ENCODE measurements at regions not wholly inside any gene's neighbourhood (a gene's known extent, or its start where the extent isn't known, plus 50 kb on each side); places are given as distances from the start of the nearest gene placed in this dataset.

- DNase-seq (ENCODE audit: extremely low read depth, low read depth): no peak
- TF ChIP-seq, protein P1, sequence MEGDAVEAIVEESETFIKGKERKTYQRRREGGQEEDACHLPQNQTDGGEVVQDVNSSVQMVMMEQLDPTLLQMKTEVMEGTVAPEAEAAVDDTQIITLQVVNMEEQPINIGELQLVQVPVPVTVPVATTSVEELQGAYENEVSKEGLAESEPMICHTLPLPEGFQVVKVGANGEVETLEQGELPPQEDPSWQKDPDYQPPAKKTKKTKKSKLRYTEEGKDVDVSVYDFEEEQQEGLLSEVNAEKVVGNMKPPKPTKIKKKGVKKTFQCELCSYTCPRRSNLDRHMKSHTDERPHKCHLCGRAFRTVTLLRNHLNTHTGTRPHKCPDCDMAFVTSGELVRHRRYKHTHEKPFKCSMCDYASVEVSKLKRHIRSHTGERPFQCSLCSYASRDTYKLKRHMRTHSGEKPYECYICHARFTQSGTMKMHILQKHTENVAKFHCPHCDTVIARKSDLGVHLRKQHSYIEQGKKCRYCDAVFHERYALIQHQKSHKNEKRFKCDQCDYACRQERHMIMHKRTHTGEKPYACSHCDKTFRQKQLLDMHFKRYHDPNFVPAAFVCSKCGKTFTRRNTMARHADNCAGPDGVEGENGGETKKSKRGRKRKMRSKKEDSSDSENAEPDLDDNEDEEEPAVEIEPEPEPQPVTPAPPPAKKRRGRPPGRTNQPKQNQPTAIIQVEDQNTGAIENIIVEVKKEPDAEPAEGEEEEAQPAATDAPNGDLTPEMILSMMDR (IDR thresholded peaks at IDR 0.05; ENCODE audit: low read depth, low read length): no peak
Observed at GRCh38 chr9:118563677-118564076, 805.6 kb downstream of the BRINP1 start.

DNA sequence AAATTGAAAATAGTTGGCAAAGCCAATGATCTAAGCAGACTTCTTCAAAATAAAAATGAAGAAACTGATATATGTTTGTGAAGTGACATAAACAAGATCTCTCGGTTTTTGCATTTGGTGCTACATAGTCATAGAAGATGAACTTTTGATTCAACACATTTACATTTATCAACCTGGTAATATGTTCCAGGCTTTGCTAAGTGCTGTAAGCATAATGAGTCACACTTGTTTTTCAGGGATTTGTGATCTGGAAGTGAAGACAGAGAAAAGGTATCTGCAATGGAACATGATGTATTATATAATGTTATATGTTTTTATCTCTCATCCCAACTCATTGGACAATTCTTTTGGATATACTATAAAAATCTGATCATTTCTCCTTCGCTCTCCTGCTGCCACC lies 801.4 kb downstream of the BRINP1 start:
- DNase-seq (ENCODE audit: extremely low read depth, low read depth): no peak
- TF ChIP-seq, protein P1 (IDR thresholded peaks at IDR 0.05; ENCODE audit: low read depth, low read length): no peak

DNA sequence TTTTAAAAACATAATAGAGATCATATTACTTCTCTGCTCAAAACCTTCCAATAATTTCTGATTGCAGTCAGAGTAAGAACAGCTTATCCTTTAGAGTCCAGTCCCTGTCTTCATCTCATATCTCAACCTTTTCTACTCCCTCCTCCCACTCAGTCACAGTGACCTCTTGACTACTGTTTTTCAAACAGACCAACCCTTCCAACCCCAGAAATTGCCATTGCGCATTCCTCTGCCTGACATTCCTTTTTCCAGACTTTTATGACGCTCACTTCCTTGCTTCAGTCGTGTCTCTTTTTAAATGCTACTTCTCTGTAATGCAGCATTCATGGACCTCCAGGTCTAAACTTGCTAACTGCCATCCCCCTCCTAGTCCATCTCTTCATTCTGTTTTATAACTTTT lies 800.5 kb downstream of the BRINP1 start:
- DNase-seq (ENCODE audit: extremely low read depth, low read depth): no peak
- TF ChIP-seq, protein P1 (IDR thresholded peaks at IDR 0.05; ENCODE audit: low read depth, low read length): no peak

GRCh38 chr9:118569148-118569547 lies 800.1 kb downstream of the BRINP1 start:
- no peak for DNase-seq (ENCODE audit: extremely low read depth, low read depth)
- TF ChIP-seq, protein P1 (IDR thresholded peaks at IDR 0.05; ENCODE audit: low read depth, low read length): no peak

DNA sequence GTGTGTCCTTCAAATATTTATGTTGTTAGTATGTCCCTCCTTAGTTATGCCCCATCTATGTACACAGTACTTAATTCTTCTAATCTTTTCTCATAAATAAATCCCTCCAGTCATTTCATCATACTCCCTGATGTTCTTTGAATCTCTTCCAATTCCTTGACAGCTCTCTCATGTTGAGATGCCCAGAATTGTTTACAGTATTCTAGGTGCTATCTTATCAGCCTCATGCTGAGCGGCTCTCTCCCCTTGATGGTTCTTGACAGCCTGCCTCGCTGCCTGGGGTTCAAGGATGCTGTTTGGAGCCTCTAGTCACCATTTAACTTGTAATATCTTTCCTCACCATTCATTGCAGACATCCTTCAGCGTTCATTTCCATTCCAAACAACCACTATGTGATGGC lies 799.2 kb downstream of the BRINP1 start:
- TF ChIP-seq, protein P1 (IDR thresholded peaks at IDR 0.05; ENCODE audit: low read depth, low read length): no peak
- DNase-seq (ENCODE audit: extremely low read depth, low read depth): no peak

GRCh38 chr9:118575341-118576070 lies 793.7 kb downstream of the BRINP1 start:
- TF ChIP-seq, protein P1 (IDR thresholded peaks at IDR 0.05; ENCODE audit: low read depth, low read length): no peak
- DNase-seq (ENCODE audit: extremely low read depth, low read depth): no peak

DNA sequence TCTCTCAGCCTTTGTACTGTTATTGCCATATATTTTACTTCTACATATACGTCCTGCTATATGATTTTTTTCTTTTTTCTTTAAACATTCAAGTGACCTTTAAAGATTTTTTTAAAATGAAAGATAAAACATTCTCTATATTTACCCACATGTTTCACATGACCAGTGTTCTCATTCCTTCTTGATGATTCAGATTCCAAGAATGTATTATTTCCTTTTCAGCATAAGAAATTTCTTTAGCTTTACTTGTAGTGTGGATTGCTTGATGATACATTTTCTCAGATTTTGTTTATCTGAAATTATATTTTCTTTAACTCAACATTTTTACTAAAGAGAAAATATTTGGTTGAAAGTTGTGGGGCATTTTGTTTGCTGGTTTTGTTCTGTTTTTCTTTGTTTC lies 792.1 kb downstream of the BRINP1 start:
- TF ChIP-seq, protein P1 (IDR thresholded peaks at IDR 0.05; ENCODE audit: low read depth, low read length): no peak
- DNase-seq (ENCODE audit: extremely low read depth, low read depth): no peak

Data from AG09319 (cell line).